Fibroblast of villous mesenchyme (primary cell): ENCODE measurements at regions not wholly inside any gene's neighbourhood (a gene's known extent, or its start where the extent isn't known, plus 50 kb on each side); places are given as distances from the start of the nearest gene placed in this dataset. TPM values are rescaled to one million over a fixed set of nuclear protein-coding genes. Genes with fewer than 3 reads are reported as not detected.

ENCODE experiments used
- DNase-seq: peaks from one replicate; pipeline ENCODE4 v3.0.0-alpha.2; 2010; ENCODE audit warnings: low read depth
- H3K4me3 ChIP-seq: 2 replicates; pipeline ENCODE4 v1.5.1; 2011; ENCODE audit warnings: low read depth, mild to moderate bottlenecking, low read length
- CTCF ChIP-seq: IDR thresholded peaks from 2 replicates; pipeline ENCODE4 v1.5.1; 2012; ENCODE audit warnings: low read depth, mild to moderate bottlenecking, low read length; ENCODE audit not compliant: insufficient read depth
- small RNA-seq: library from RNA; depleted of rRNA; stranded (forward); fragments of <200 nt; gene quantifications from one replicate; pipeline ENCODE3, GENCODE V24; 2012

GRCh38 chr5:111562561-111562960 is 50.2 kb upstream of the STARD4 start:
- no peak for DNase-seq
- no peak for TF ChIP-seq CTCF
- H3K4me3 ChIP-seq = no peak overlapping the region

Small RNA genes lying in the stretch of these regions (small RNA-seq; reads per million reads assigned to genes)
- not detected for gene AC008967.1
- not detected for gene HMGN1P13
